Peyer's patch (tissue), 4 donors: ENCODE measurements at regions not wholly inside any gene's neighbourhood (a gene's known extent, or its start where the extent isn't known, plus 50 kb on each side); places are given as distances from the start of the nearest gene placed in this dataset.
A peak's percentile ranks its signal among the peaks of the same experiment; 100 is the strongest.

ENCODE experiments used
- DNase-seq, 3 donors: peaks; one replicate each; pipeline ENCODE4 v3.0.0-alpha.2; 2017 to 2019
- H3K27ac ChIP-seq, 4 donors: fragments of 200-600 bp; sonication (generic); one replicate each; pipeline ENCODE4 v1.5.1; 2016 to 2019
- H3K27me3 ChIP-seq, 2 donors: fragments of 200-600 bp; sonication (generic); one replicate each; pipeline ENCODE4 v1.5.1; 2019
- H3K36me3 ChIP-seq, 3 donors: fragments of 200-600 bp; sonication (generic); one replicate each; pipeline ENCODE4 v1.5.1; 2016 to 2019
- H3K4me1 ChIP-seq, 4 donors: fragments of 200-600 bp; sonication (generic); one replicate each; pipeline ENCODE4 v1.5.1; 2016 to 2019
- H3K4me3 ChIP-seq, 4 donors: fragments of 200-600 bp; sonication (generic); 1 replicate in 3 of 4; 2 replicates in 1 of 4; pipeline ENCODE4 v1.5.1; 2016 to 2019; ENCODE audit warnings: mild to moderate bottlenecking in 1 of 4
- H3K9me3 ChIP-seq, 4 donors: fragments of 200-600 bp; sonication (generic); one replicate each; pipeline ENCODE4 v1.5.1; 2016 to 2019; ENCODE audit warnings: mild to moderate bottlenecking in 1 of 4
- CTCF ChIP-seq, 6 experiments: fragments of 450-650 bp in 4 of 6; fragments of 200-600 bp in 2 of 6; sonication (generic) in 1 of 6; IDR thresholded peaks; one replicate each; pipeline ENCODE4 v1.5.1; 2017 to 2019; ENCODE audit warnings: antibody characterized with exemption in 6 of 6, mild to moderate bottlenecking in 3 of 6, moderate library complexity in 1 of 6
- POLR2A ChIP-seq, 2 donors: fragments of 450-650 bp; IDR thresholded peaks; one replicate each; pipeline ENCODE4 v1.5.1; 2017; ENCODE audit warnings: antibody characterized with exemption in 2 of 2, mild to moderate bottlenecking in 2 of 2, moderate library complexity in 2 of 2

GRCh38 chr2:43045866-43046265, 180.5 kb downstream of the ZFP36L2 start:
- Histone ChIP-seq H3K4me3 (no peak overlapping the region), H3K27ac (peak overlapping the region in 1 of 4 donors; percentile 25), H3K27me3 (no peaks in the 10 kb centered on the region), H3K36me3 (no peaks in the 10 kb centered on the region), H3K4me1 (peaks cover 0 to 7% (median 0%) of the 10 kb centered on the region in 4 donors), H3K9me3 (no peaks in the 10 kb centered on the region)
- TF ChIP-seq CTCF (IDR thresholded peaks at IDR 0.05) = no peak
- no peak for TF ChIP-seq POLR2A (IDR thresholded peaks at IDR 0.05)
- DNase-seq = no peak

- no peak for TF ChIP-seq POLR2A (IDR thresholded peaks at IDR 0.05)
- no peak for TF ChIP-seq CTCF (IDR thresholded peaks at IDR 0.05)
- Histone ChIP-seq H3K27ac (no peak overlapping the region), H3K4me3 (no peak overlapping the region), H3K4me1 (no peaks in the 10 kb centered on the region), H3K27me3 (no peaks in the 10 kb centered on the region), H3K36me3 (no peaks in the 10 kb centered on the region), H3K9me3 (no peaks in the 10 kb centered on the region)
- peak in 1 of 3 donors; percentile 33 for DNase-seq
These were observed 182.2 kb downstream of the ZFP36L2 start for GRCh38 chr2:43044093-43044681.

GRCh38 chr2:43043553-43043870, 182.9 kb downstream of the ZFP36L2 start:
- H3K36me3 ChIP-seq = no peaks in the 10 kb centered on the region
- TF ChIP-seq CTCF (IDR thresholded peaks at IDR 0.05) (no peak), POLR2A (IDR thresholded peaks at IDR 0.05) (no peak)
- no peak overlapping the region for H3K27ac ChIP-seq
- H3K4me1 ChIP-seq = peaks cover 0 to 2% (median 0%) of the 10 kb centered on the region in 4 donors
- DNase-seq = peak in 1 of 3 donors; percentile 9
- H3K9me3 ChIP-seq = no peaks in the 10 kb centered on the region
- no peak overlapping the region for H3K4me3 ChIP-seq
- no peaks in the 10 kb centered on the region for H3K27me3 ChIP-seq

GRCh38 chr2:43041661-43042360, 184.6 kb downstream of the ZFP36L2 start:
- DNase-seq = peak in 1 of 3 donors; percentile 44
- Histone ChIP-seq H3K36me3 (no peaks in the 10 kb centered on the region), H3K4me3 (no peak overlapping the region), H3K4me1 (peaks cover 0 to 6% (median 0%) of the 10 kb centered on the region in 4 donors), H3K27ac (no peak overlapping the region), H3K27me3 (no peaks in the 10 kb centered on the region), H3K9me3 (no peaks in the 10 kb centered on the region)
- no peak for TF ChIP-seq POLR2A (IDR thresholded peaks at IDR 0.05)
- no peak for TF ChIP-seq CTCF (IDR thresholded peaks at IDR 0.05)

GRCh38 chr2:43041173-43041591, 185.2 kb downstream of the ZFP36L2 start:
- no peak for TF ChIP-seq POLR2A (IDR thresholded peaks at IDR 0.05)
- TF ChIP-seq CTCF (IDR thresholded peaks at IDR 0.05) = no peak
- Histone ChIP-seq H3K4me1 (peaks cover 0 to 6% (median 0%) of the 10 kb centered on the region in 4 donors), H3K27ac (no peak overlapping the region), H3K4me3 (no peak overlapping the region), H3K27me3 (no peaks in the 10 kb centered on the region), H3K36me3 (no peaks in the 10 kb centered on the region), H3K9me3 (no peaks in the 10 kb centered on the region)
- DNase-seq = peak in 1 of 3 donors; percentile 39
